SK-N-SH (cell line): ENCODE measurements at regions not wholly inside any gene's neighbourhood (a gene's known extent, or its start where the extent isn't known, plus 50 kb on each side); places are given as distances from the start of the nearest gene placed in this dataset.

Experiments
- CTCF ChIA-PET: fragments of 300-600, 350-600 bp; formaldehyde crosslinking; extraction: SDS; loops from one replicate; lab custom pipeline; 2021; lab: Yijun Ruan, JAX
- POLR2A ChIA-PET: fragments of 350-600 bp; sonication (Branson Sonifier 250); formaldehyde crosslinking; extraction: SDS; loops from one replicate; lab custom pipeline; 2020; ENCODE audit warnings: antibody characterized with exemption, inconsistent platforms; lab: Yijun Ruan, JAX
- DNase-seq: peaks from one replicate; pipeline ENCODE4 v3.0.0; 2012
- H2AFZ ChIP-seq: fragments of 200-600 bp; sonication (generic); 2 replicates; pipeline ENCODE4 v1.8.1; 2016; ENCODE audit warnings: antibody characterized with exemption, mild to moderate bottlenecking, low read depth
- H3F3A ChIP-seq: fragments of 200-600 bp; sonication (generic); replicated peaks from 2 replicates; pipeline ENCODE3; 2016; ENCODE audit warnings: antibody characterized with exemption, mild to moderate bottlenecking; ENCODE audit not compliant: insufficient read depth
- H3K27ac ChIP-seq, 2 experiments: fragments of 200-500 bp in 1 of 2; fragments of 200-600 bp in 1 of 2; sonication (Bioruptor generic) in 1 of 2; sonication (generic), shearing (Covaris generic) in 1 of 2; 2 replicates each; pipeline versions ENCODE4 v1.5.1 to v1.6.1; 2014 to 2016; ENCODE audit warnings: low read depth in 2 of 2, inconsistent platforms in 1 of 2, low read length in 1 of 2, mild to moderate bottlenecking in 1 of 2, mixed read lengths in 1 of 2
- H3K27me3 ChIP-seq: fragments of 200-600 bp; sonication (generic), shearing (Covaris generic); 2 replicates; pipeline ENCODE4 v1.6.1; 2016; ENCODE audit warnings: mixed run types; ENCODE audit not compliant: insufficient read depth
- H3K36me3 ChIP-seq, 2 experiments: fragments of 200-500 bp in 1 of 2; fragments of 200-600 bp in 1 of 2; sonication (Bioruptor generic) in 1 of 2; sonication (generic) in 1 of 2; replicated peaks in 1 of 2; 2 replicates each; pipeline versions ENCODE3 to v1.5.1; 2014 to 2016; ENCODE audit warnings: low read length in 1 of 2, mild to moderate bottlenecking in 1 of 2; ENCODE audit not compliant: insufficient read depth in 2 of 2, control insufficient read depth in 1 of 2
- H3K4me1 ChIP-seq, 2 experiments: fragments of 200-500 bp in 1 of 2; fragments of 200-600 bp in 1 of 2; sonication (Bioruptor generic) in 1 of 2; sonication (generic), shearing (Covaris generic) in 1 of 2; 2 replicates each; pipeline versions ENCODE4 v1.5.1 to v1.6.1; 2014 to 2016; ENCODE audit warnings: low read depth in 1 of 2, low read length in 1 of 2, mixed run types in 1 of 2; ENCODE audit not compliant: insufficient read depth in 2 of 2, control insufficient read depth in 1 of 2
- H3K4me2 ChIP-seq: fragments of 200-600 bp; sonication (generic), shearing (Covaris generic); 2 replicates; pipeline ENCODE4 v1.6.1; 2017; ENCODE audit warnings: mixed run types
- H3K4me3 ChIP-seq, 2 experiments: fragments of 200-500 bp in 1 of 2; fragments of 200-600 bp in 1 of 2; sonication (Bioruptor generic) in 1 of 2; sonication (generic), shearing (Covaris generic) in 1 of 2; 2 replicates each; pipeline versions ENCODE4 v1.5.1 to v1.8.1; 2014 to 2016; ENCODE audit warnings: low read depth in 2 of 2, inconsistent platforms in 1 of 2, low read length in 1 of 2, mild to moderate bottlenecking in 1 of 2, mixed read lengths in 1 of 2, moderate library complexity in 1 of 2
- H3K79me2 ChIP-seq: fragments of 200-600 bp; sonication (generic); 2 replicates; pipeline ENCODE4 v1.8.1; 2017; ENCODE audit warnings: mild to moderate bottlenecking; ENCODE audit not compliant: insufficient read depth
- H3K9ac ChIP-seq: fragments of 200-600 bp; sonication (generic); 2 replicates; pipeline ENCODE4 v1.6.1; 2017; ENCODE audit warnings: mixed run types
- H3K9me2 ChIP-seq: fragments of 200-600 bp; sonication (generic); 2 replicates; pipeline ENCODE4 v1.6.1; 2017; ENCODE audit warnings: mixed run types
- H3K9me3 ChIP-seq: fragments of 200-600 bp; sonication (generic); 2 replicates; pipeline ENCODE4 v1.6.1; 2017; ENCODE audit warnings: mixed run types, mild to moderate bottlenecking, moderate library complexity
- H4K20me1 ChIP-seq: fragments of 200-600 bp; sonication (generic); 2 replicates; pipeline ENCODE4 v1.6.1; 2017; ENCODE audit warnings: mild to moderate bottlenecking, mixed run types; ENCODE audit not compliant: insufficient read depth
- CTCF ChIP-seq: fragments of 200-600 bp; sonication (generic); IDR thresholded peaks from 2 replicates; pipeline ENCODE4 v1.6.1; 2017; ENCODE audit warnings: antibody characterized with exemption, mild to moderate bottlenecking, moderate library complexity
- FOSL2 ChIP-seq: IDR thresholded peaks from 2 replicates; pipeline ENCODE4 v1.4.0; 2012; ENCODE audit warnings: low read depth, mild to moderate bottlenecking, moderate library complexity, borderline replicate concordance
- FOXM1 ChIP-seq: IDR thresholded peaks from 2 replicates; pipeline ENCODE4 v1.4.0; 2012; ENCODE audit warnings: low read depth, mild to moderate bottlenecking
- GATA2 ChIP-seq: sonication (generic); formaldehyde crosslinking; IDR thresholded peaks from 2 replicates; pipeline ENCODE4 v1.5.0; 2020; ENCODE audit warnings: mild to moderate bottlenecking, missing genetic modification reagents
- IRF3 ChIP-seq: fragments of 150-350 bp; IDR thresholded peaks from 2 replicates; pipeline ENCODE4 v1.6.1; 2016; ENCODE audit warnings: mild to moderate bottlenecking, low read depth, low read length
- MAX ChIP-seq: IDR thresholded peaks from 2 replicates; pipeline ENCODE4 v1.4.0; 2012; ENCODE audit warnings: low read depth
- MEF2A ChIP-seq: IDR thresholded peaks from 2 replicates; pipeline ENCODE4 v1.4.0; 2012; ENCODE audit warnings: low read depth, borderline replicate concordance
- MXI1 ChIP-seq: IDR thresholded peaks from 2 replicates; pipeline ENCODE4 v1.6.1; 2012; ENCODE audit warnings: mild to moderate bottlenecking, low read depth, low read length, improper control_type of control experiment
- NFIC ChIP-seq: IDR thresholded peaks from 2 replicates; pipeline ENCODE4 v1.4.0; 2012; ENCODE audit warnings: borderline replicate concordance
- NRF1 ChIP-seq: IDR thresholded peaks from 2 replicates; pipeline ENCODE4 v1.6.1; 2012; ENCODE audit warnings: low read depth, mild to moderate bottlenecking, low read length
- PBX3 ChIP-seq: IDR thresholded peaks from 2 replicates; pipeline ENCODE4; 2012
- REST ChIP-seq: IDR thresholded peaks from 2 replicates; pipeline ENCODE4 v1.6.1; 2012; ENCODE audit warnings: mild to moderate bottlenecking, low read depth, low read length, moderate library complexity
- RFX5 ChIP-seq: IDR thresholded peaks from 2 replicates; pipeline ENCODE4 v1.6.1; 2012; ENCODE audit warnings: mild to moderate bottlenecking, improper control_type of control experiment, low read length
- RXRA ChIP-seq: IDR thresholded peaks from 2 replicates; pipeline ENCODE4 v1.4.0; 2012; ENCODE audit warnings: low read depth, mild to moderate bottlenecking, borderline replicate concordance
- SIN3A ChIP-seq: IDR thresholded peaks from 2 replicates; pipeline ENCODE4 v1.6.1; 2012; ENCODE audit warnings: low read depth, mild to moderate bottlenecking, low read length, moderate library complexity, borderline replicate concordance
- TCF12 ChIP-seq: IDR thresholded peaks from 2 replicates; pipeline ENCODE4 v1.4.0; 2012
- TEAD4 ChIP-seq: IDR thresholded peaks from 2 replicates; pipeline ENCODE4 v1.4.0; 2012; ENCODE audit warnings: mild to moderate bottlenecking, borderline replicate concordance; ENCODE audit not compliant: insufficient read depth
- USF2 ChIP-seq: fragments of 150-350 bp; IDR thresholded peaks from 2 replicates; pipeline ENCODE4 v1.6.1; 2017; ENCODE audit warnings: antibody characterized with exemption, low read length, low read depth, borderline replicate concordance
- YY1 ChIP-seq: IDR thresholded peaks from 2 replicates; pipeline ENCODE4 v1.4.0; 2012; ENCODE audit warnings: low read depth, mild to moderate bottlenecking
- WGBS: methylation state at CpG from one replicate; pipeline ENCODE4 v1.1.6; 2017; ENCODE audit warnings: low lambda C conversion rate; 5-methylcytosine and 5-hydroxymethylcytosine counted together

GRCh38 chr17:11109106-11109505 is 131.9 kb upstream of the SHISA6 start:
- H3K27ac ChIP-seq, result no peak overlapping the region
- no peaks in the 10 kb centered on the region for H3K36me3 ChIP-seq
- no peak overlapping the region for H3K4me2 ChIP-seq
- no peak overlapping the region for H3K4me3 ChIP-seq
- no peak overlapping the region for H2AFZ ChIP-seq
- no peaks in the 10 kb centered on the region for H3K27me3 ChIP-seq
- H3K9me3 ChIP-seq, result no peaks in the 10 kb centered on the region
- H4K20me1 ChIP-seq, result no peaks in the 10 kb centered on the region
- no peaks in the 10 kb centered on the region for H3F3A ChIP-seq
- H3K9ac ChIP-seq, result no peak overlapping the region
- no peak for DNase-seq
- POLR2A ChIA-PET, result no interaction called here
- TF ChIP-seq IRF3 (no peak), TCF12 (no peak), NRF1 (no peak), RXRA (no peak), TEAD4 (no peak), RFX5 (no peak), MAX (no peak), GATA2 (CRISPR knock-in tag) (no peak), MXI1 (no peak), YY1 (no peak), FOXM1 (no peak)
- WGBS, result 18% methylated on average over 4 of the region's 4 CpGs
- H3K79me2 ChIP-seq, result no peaks in the 10 kb centered on the region
- CTCF ChIA-PET, result no interaction called here
- H3K9me2 ChIP-seq, result no peaks in the 10 kb centered on the region
- no peaks in the 10 kb centered on the region for H3K4me1 ChIP-seq

- Histone ChIP-seq H3K9me3 (no peaks in the 10 kb centered on the region), H4K20me1 (no peaks in the 10 kb centered on the region), H3F3A (no peaks in the 10 kb centered on the region), H3K27ac (no peak overlapping the region), H3K36me3 (no peaks in the 10 kb centered on the region), H3K4me2 (no peak overlapping the region), H3K4me3 (no peak overlapping the region), H3K9ac (no peak overlapping the region), H3K9me2 (no peaks in the 10 kb centered on the region), H2AFZ (no peak overlapping the region), H3K79me2 (no peaks in the 10 kb centered on the region), H3K27me3 (no peaks in the 10 kb centered on the region), H3K4me1 (no peaks in the 10 kb centered on the region)
- CTCF ChIA-PET, result no interaction called here
- POLR2A ChIA-PET, result no interaction called here
- no peak for DNase-seq
- no peak for TF ChIP-seq PBX3
- TF ChIP-seq IRF3, result no peak
- TF ChIP-seq FOSL2, result no peak
- TF ChIP-seq MEF2A, result no peak
- TF ChIP-seq FOXM1, result no peak
- TF ChIP-seq SIN3A, result no peak
- TF ChIP-seq NFIC, result no peak
- TF ChIP-seq REST, result no peak
- no peak for TF ChIP-seq USF2
- no peak for TF ChIP-seq MXI1
- TF ChIP-seq TEAD4, result no peak
- no peak for TF ChIP-seq CTCF
Observed at GRCh38 chr17:11105141-11105540, 135.9 kb upstream of the SHISA6 start.
